Stimulated activated memory B cell treated with anti-CD40 and anti-IgM and Interleukin-4, amounts not matched to agents 10 μg/mL and 1 μg/mL and 100 μg/mL, for 72 hours (primary cell): ENCODE measurements at regions not wholly inside any gene's neighbourhood (a gene's known extent, or its start where the extent isn't known, plus 50 kb on each side); places are given as distances from the start of the nearest gene placed in this dataset.

Source experiments
- ATAC-seq: fragments of 150-1000 bp; cut with Tn5 transposase; 2 replicates; pipeline ENCODE4 v1.10.0; 2021
- H3K27ac Mint-ChIP-seq: one replicate; pipeline ENCODE4 v1.8.0; 2022; ENCODE audit warnings: mild to moderate bottlenecking, mixed read lengths
- H3K27me3 Mint-ChIP-seq: one replicate; pipeline ENCODE4 v1.8.0; 2022; ENCODE audit warnings: mixed read lengths
- H3K36me3 Mint-ChIP-seq: one replicate; pipeline ENCODE4 v1.8.0; 2022; ENCODE audit warnings: mixed read lengths
- H3K4me1 Mint-ChIP-seq: one replicate; pipeline ENCODE4 v1.8.0; 2022; ENCODE audit warnings: mixed read lengths
- H3K4me3 Mint-ChIP-seq: one replicate; pipeline ENCODE4 v1.8.0; 2022; ENCODE audit warnings: mild to moderate bottlenecking, moderate library complexity, mixed read lengths
- H3K9me3 Mint-ChIP-seq: one replicate; pipeline ENCODE4 v1.8.0; 2022; ENCODE audit warnings: mixed read lengths

DNA sequence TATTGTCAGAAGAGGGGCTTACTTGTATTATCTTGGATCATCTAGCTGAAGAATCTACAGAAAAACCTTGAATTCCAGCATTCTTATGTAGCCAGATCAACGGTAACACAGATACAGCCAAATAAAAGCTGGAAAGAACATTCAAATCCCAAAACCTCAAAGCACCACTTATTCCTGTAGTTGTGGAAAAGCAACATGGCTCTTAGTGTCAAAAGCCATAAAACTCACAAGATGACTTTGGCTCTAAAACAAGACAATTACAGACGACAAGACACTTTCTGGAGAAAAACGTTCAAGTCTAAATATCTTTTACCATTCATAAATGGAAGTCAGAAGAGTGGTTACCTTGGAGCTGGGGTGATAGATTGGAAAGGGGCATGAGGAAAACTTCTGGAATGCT, 173.0 kb downstream of the HERPUD2 start:
- no peak overlapping the region for H3K27ac Mint-ChIP-seq
- no peaks in the 10 kb centered on the region for H3K36me3 Mint-ChIP-seq
- no peak for ATAC-seq
- H3K27me3 Mint-ChIP-seq: peaks cover 33% of the 10 kb centered on the region
- H3K4me3 Mint-ChIP-seq: no peak overlapping the region
- H3K4me1 Mint-ChIP-seq: peaks cover 8% of the 10 kb centered on the region
- no peaks in the 10 kb centered on the region for H3K9me3 Mint-ChIP-seq

DNA sequence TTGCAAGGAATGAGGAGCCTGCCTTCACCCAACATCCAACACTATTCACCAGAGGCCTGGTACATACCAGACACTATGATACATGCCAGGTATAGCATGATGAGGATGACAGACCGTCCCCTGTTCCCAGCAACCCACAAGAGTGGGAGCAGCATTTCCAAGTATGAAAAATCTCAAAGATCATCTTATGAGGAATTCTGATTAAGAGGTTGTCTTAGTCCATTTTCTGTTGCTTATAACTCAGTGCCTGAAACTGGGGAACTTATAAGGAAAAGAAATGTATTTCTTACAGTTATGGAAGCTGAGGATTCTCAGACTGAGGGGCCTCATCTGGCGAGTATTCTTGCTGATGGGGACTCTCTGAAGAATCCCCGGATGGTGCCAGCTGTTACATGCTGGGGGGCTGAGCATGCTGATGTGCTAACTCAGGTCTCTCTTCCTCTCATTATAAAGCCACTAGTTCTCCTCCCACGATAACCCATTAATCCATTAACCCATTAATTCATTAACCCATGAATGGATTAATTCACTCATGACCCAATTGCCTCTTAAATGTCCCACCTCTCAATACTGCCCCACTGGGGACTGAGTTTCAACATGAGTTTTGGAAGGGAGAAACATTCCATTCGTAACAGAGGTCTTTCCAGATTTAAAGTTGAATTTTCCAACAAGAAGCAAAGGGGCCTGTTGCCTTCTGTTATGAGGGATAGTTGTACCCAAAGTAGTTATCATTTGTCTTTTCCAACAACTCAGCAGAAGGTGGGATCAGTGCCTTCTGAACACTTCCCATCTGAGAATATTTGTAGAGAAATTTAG, 173.9 kb downstream of the HERPUD2 start:
- ATAC-seq: no peak
- Mint-ChIP-seq H3K36me3 (no peaks in the 10 kb centered on the region), H3K4me1 (peaks cover 8% of the 10 kb centered on the region), H3K9me3 (no peaks in the 10 kb centered on the region), H3K27me3 (peaks cover 25% of the 10 kb centered on the region), H3K27ac (no peak overlapping the region), H3K4me3 (no peak overlapping the region)

DNA sequence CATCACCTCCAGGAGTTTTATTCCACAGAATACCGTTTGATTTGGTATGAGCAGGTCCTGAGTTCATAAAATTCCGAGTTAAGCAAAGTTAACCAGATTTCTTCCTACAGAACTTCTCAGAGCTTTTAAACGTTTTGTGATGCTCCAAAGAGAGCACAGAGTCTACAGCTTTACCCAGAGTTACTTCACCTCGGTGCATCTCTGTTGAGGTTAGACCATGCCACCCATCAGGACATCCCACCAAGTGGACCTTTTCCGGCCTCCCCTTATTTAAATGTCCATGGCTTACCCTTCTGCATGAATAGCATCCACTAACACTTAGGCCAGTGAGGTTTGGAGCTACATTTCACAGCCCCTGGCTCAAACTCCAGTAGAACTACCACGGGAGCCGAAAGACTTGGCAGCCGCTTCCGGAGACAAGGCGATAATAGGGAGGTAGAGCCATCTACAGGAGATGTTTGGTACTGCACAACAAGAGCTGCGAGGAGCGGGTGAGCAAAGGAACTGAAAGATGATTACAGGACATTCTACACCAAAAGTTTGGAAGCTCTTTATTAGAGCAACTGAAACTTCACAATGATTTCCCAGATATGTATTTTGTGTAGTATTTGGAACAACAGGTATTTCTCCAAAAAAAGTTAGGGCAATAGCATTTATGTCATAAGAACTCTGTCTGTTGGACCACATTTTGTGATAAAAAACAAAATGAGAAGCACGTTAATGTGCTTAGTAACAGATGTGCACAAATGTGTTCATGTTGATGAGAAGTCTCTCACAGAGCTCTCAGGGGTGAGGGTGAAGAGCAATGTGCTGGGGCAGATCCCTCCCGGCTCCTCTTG, 174.7 kb downstream of the HERPUD2 start:
- Mint-ChIP-seq H3K27ac (no peak overlapping the region), H3K4me3 (no peak overlapping the region), H3K27me3 (peaks cover 25% of the 10 kb centered on the region), H3K9me3 (no peaks in the 10 kb centered on the region), H3K4me1 (peaks cover 8% of the 10 kb centered on the region), H3K36me3 (no peaks in the 10 kb centered on the region)
- no peak for ATAC-seq

DNA sequence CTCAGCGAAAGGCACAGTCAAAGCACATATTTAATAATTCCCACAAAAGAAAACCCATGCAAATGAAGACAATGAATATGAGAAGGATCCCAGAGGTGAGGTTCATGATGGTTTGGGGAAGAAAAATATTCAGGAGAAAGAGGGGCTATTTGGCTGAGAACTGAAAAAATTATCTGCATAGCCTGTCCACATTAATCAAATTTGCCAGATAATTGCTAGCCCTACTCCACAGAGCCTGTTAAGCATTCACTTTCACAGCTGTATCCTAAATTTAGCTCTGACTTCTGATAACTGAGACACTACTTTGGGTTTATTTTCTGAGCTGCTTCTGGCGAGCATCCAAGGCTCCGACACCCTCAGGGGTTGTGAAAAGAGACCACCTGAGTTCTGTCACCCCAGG, 176.2 kb downstream of the HERPUD2 start:
- ATAC-seq: no peak
- Mint-ChIP-seq H3K36me3 (no peaks in the 10 kb centered on the region), H3K9me3 (no peaks in the 10 kb centered on the region), H3K27ac (no peak overlapping the region), H3K4me1 (peaks cover 8% of the 10 kb centered on the region), H3K27me3 (peaks cover 18% of the 10 kb centered on the region), H3K4me3 (no peak overlapping the region)

DNA sequence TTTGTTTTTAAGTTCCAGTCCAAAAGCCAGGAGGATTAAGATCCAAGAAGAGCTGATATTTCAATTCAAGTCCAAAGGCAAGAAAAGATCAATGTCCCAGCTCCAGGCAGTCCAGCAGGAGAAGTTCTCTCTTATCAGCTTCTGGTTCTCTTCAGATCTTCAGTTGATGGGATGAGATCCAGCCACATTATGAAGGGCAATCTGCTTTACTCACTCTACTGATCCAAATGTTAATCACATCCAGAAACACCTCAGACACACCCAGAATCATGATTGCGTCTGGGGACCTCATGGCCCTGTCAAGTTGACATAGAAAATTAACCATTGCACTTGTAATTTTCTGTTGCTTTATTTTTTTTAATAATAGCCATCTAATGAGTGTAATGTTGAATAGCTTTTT, 178.4 kb downstream of the HERPUD2 start:
- Mint-ChIP-seq H3K27me3 (peaks cover 9% of the 10 kb centered on the region), H3K36me3 (no peaks in the 10 kb centered on the region), H3K4me1 (peaks cover 8% of the 10 kb centered on the region), H3K27ac (no peak overlapping the region), H3K4me3 (no peak overlapping the region), H3K9me3 (no peaks in the 10 kb centered on the region)
- no peak for ATAC-seq

DNA sequence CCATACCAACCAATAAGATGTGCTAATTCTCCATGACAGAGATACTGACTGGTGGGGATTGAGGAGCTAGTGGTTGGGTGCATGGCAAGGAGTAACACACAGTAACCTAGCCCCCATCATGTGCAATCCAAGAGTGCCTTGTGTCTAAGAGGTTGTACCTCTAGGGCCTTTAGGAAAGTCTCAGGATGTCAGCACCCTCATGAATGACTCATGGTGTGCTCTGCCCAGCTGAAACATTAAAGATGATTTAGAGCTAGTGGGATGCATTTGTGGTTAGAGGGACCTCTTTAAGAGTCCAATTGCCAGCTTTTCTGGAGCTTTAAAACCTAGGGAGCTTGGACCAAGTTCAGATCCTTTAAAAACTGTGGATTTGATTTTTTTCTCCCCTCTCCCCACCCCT, 181.1 kb downstream of the HERPUD2 start:
- H3K4me3 Mint-ChIP-seq: no peak overlapping the region
- no peaks in the 10 kb centered on the region for H3K9me3 Mint-ChIP-seq
- peaks cover 16% of the 10 kb centered on the region for H3K27me3 Mint-ChIP-seq
- no peaks in the 10 kb centered on the region for H3K4me1 Mint-ChIP-seq
- H3K27ac Mint-ChIP-seq: no peak overlapping the region
- H3K36me3 Mint-ChIP-seq: no peaks in the 10 kb centered on the region
- ATAC-seq: no peak

DNA sequence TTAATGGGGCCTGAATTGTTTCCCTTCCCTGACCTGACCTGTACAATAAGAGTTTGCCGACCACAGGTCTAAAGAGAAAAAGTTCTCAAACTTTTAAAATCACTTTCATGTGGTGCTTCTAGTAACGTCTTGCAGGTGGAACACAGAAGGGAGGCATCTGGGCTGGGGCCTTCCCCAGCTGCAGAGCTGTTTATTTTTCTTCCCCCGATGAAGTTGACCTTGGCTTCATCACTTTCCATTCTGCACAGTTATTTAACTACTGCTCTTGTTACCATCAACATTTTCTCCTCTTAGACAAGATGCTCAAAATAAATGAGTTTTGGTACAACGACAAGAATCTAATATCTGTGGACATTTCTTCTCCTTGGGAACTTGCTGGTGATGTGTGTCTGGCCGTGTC, 181.7 kb downstream of the HERPUD2 start:
- Mint-ChIP-seq H3K27ac (no peak overlapping the region), H3K9me3 (no peaks in the 10 kb centered on the region), H3K4me3 (no peak overlapping the region), H3K27me3 (peaks cover 16% of the 10 kb centered on the region), H3K36me3 (no peaks in the 10 kb centered on the region), H3K4me1 (no peaks in the 10 kb centered on the region)
- ATAC-seq: no peak

DNA sequence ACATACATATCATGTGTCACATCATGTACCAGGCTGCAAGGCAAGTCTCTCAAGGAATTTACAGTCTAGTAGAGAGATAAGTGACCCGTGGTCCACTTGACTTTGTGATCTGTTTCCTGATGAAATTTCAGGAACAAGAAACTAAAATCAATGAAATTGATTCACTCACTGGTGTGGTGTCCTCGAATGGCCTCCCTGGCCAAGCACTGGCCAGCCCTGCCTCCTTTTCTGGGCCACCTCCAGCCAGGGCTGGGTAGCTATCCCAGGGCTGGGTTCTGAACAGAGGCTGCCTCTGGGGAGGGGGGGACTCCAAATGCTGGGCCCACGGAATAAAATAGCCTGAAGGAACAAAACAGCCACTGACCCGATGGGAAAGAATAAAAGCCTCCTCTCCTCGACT, 182.2 kb downstream of the HERPUD2 start:
- Mint-ChIP-seq H3K4me3 (no peak overlapping the region), H3K36me3 (no peaks in the 10 kb centered on the region), H3K4me1 (no peaks in the 10 kb centered on the region), H3K27ac (no peak overlapping the region), H3K9me3 (no peaks in the 10 kb centered on the region), H3K27me3 (peaks cover 16% of the 10 kb centered on the region)
- no peak for ATAC-seq

DNA sequence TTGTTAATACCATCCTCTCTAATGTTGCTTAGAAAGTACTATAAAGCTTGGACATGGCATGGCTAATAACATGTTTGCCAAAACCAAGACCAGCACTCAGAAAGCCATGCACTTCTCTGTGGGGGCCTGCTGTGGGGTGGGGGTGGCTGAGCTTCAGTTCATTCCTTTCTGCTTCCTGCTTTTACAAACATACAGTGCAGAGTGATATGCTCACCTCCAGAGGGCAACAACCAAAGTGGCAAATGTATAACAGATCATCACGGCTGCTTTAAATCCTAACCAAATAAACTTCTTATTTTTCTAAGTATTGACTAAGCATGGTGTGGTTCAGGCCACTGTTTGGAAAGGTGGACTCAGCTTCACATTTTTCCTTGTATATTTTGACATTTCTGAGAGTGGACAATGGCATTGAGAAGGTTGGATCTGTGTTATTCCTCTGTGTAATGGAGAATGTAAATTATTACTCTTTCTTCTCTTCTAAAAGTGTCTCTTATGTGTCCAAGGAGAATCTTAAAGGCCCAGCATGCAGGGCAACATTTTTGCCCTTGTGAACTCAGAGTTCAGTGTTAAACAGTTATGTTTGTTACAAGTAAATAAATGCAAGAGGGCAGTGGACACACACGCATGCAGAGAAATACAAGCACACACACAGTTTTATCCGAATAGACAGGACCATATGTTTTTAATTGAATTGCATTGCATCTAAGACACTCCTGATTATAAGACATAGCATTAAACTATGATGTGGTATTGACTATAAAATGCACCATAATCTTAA, 186.1 kb downstream of the HERPUD2 start:
- ATAC-seq: no peak

DNA sequence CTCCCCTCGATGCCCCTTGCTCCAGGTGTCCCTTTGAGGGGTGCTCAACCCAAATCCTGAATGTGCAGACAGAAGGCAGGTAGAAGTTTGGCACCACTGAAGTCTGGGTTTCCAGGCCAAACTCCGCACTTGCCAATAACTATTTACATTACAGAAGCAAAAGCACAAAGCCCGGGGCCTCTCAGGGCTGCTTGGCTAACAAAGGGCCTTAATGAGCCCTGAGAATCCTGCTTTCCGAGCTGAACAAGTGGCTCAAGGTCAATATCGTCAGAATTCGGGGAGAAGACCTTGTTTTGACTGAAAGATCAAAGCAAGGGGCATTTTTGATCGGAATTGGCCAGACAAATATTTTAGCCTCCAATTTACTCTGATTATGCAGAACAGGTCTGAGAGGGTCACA, 189.9 kb downstream of the HERPUD2 start:
- peaks cover 2% of the 10 kb centered on the region for H3K27me3 Mint-ChIP-seq
- H3K9me3 Mint-ChIP-seq: no peaks in the 10 kb centered on the region
- ATAC-seq: no peak
- no peak overlapping the region for H3K4me3 Mint-ChIP-seq
- no peaks in the 10 kb centered on the region for H3K36me3 Mint-ChIP-seq
- H3K27ac Mint-ChIP-seq: no peak overlapping the region
- no peaks in the 10 kb centered on the region for H3K4me1 Mint-ChIP-seq

More for the DNA sequence above, 186.1 kb downstream of the HERPUD2 start:
- no peaks in the 10 kb centered on the region for H3K36me3 Mint-ChIP-seq
- H3K9me3 Mint-ChIP-seq: no peaks in the 10 kb centered on the region
- H3K4me1 Mint-ChIP-seq: no peaks in the 10 kb centered on the region
- H3K27me3 Mint-ChIP-seq: peaks cover 16% of the 10 kb centered on the region
- H3K27ac Mint-ChIP-seq: no peak overlapping the region
- H3K4me3 Mint-ChIP-seq: no peak overlapping the region

DNA sequence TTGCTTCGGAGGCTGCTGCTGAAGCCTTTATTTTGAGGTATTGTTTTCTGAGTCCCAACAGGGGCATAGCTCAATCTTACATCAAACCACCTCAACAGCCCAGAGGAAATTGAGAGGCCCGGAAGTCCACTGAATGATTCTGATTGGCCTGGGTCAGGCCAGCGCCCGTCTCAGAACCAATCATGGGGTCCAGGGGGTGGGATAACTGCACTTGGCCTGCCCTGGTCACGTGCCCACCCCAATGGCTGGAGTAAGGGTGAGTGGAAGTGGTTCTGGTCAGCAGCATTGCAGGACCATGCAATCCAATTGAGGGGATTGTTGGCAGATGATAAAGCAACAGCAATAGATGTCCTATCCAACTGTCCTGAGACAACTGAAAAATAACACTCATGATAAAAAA, 190.6 kb downstream of the HERPUD2 start:
- Mint-ChIP-seq H3K27ac (no peak overlapping the region), H3K36me3 (no peaks in the 10 kb centered on the region), H3K4me1 (no peaks in the 10 kb centered on the region), H3K4me3 (no peak overlapping the region), H3K27me3 (peaks cover 3% of the 10 kb centered on the region), H3K9me3 (no peaks in the 10 kb centered on the region)
- ATAC-seq: no peak

DNA sequence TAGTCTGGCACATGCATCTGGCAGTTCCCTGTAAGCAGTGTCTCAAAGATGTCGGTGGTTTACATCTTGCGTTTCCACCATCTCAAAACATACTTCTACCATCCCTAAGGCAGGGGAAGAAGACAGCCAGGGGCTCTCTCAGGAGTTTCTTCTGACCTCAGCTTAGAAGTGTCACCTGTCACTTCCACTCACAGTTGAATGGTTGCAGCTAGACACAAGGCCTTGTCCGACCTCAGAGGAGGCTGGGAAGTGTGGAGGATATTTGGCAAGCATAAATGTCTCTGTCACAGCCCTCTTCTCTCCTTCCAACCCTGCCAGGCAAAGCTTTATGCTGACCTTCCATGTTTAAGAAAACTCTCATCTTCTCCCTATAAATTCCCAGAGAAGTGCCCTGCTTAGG, 193.3 kb downstream of the HERPUD2 start:
- ATAC-seq: no peak
- H3K4me1 Mint-ChIP-seq: peaks cover 5% of the 10 kb centered on the region
- no peak overlapping the region for H3K27ac Mint-ChIP-seq
- H3K9me3 Mint-ChIP-seq: peaks cover 5% of the 10 kb centered on the region
- H3K4me3 Mint-ChIP-seq: no peak overlapping the region
- H3K36me3 Mint-ChIP-seq: no peaks in the 10 kb centered on the region
- H3K27me3 Mint-ChIP-seq: peaks cover 30% of the 10 kb centered on the region

DNA sequence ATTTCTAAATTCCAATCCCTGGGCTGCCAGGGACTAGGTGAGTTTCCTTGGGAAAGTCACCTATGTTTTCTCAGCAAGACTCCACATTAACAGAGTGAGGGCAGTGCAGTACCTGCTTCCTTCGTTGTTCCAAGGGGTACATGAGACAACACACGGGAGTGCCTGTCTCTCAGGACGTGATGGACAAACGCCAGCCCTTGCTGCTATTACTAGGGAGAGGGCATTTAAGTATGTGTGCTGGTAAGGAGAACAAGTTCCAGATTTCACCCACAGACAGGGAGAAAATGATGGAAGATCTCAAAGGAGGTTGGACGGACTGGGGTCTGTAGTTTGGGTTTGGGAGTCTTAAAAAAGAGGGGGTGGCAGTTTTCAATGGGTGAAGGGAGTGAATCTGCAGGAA, 195.7 kb downstream of the HERPUD2 start:
- H3K27me3 Mint-ChIP-seq: peaks cover 35% of the 10 kb centered on the region
- H3K4me1 Mint-ChIP-seq: peaks cover 5% of the 10 kb centered on the region
- no peak overlapping the region for H3K27ac Mint-ChIP-seq
- H3K4me3 Mint-ChIP-seq: no peak overlapping the region
- peaks cover 5% of the 10 kb centered on the region for H3K9me3 Mint-ChIP-seq
- H3K36me3 Mint-ChIP-seq: no peaks in the 10 kb centered on the region
- no peak for ATAC-seq

DNA sequence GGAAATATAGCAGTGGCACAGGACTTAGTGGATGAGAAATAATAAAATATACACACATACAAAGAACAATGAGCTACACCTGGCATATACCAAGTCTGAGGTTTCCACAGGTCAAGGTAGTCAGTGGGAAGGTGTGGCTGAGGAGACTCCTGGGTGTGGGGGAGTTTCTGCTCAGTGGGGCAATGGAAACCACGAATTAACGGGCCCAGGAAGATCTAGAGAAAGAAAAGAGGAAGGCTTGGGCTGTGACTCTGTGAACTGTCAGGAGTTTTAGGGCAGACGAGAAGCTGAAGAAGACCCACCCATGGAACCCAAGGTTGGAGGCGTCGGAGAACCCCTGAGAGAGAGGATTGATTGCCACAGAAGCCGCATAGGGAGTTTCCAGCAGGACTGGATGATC, 196.5 kb downstream of the HERPUD2 start:
- Mint-ChIP-seq H3K36me3 (no peaks in the 10 kb centered on the region), H3K27ac (no peak overlapping the region), H3K4me1 (peaks cover 5% of the 10 kb centered on the region), H3K9me3 (peaks cover 5% of the 10 kb centered on the region), H3K4me3 (no peak overlapping the region), H3K27me3 (peaks cover 35% of the 10 kb centered on the region)
- ATAC-seq: no peak

DNA sequence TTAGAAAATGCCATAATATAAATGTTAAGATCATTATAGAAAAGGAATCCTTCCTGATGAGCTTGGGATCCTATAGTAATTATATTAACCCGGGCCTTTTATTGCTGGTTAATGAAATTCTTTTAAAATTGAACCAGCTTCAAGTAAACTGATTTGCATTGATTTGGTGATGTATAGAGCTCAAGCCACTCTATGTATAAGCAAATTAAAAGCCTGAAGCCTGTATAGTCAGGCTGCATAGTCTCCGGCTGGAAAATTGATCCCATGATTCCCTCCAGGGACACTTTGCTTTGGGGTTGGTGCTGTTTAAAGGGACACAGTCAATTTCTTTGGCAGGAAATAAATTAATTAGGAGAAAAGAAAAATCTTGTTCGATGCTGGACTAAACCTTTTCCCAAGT, 199.1 kb downstream of the HERPUD2 start:
- H3K27me3 Mint-ChIP-seq: peaks cover 35% of the 10 kb centered on the region
- peaks cover 5% of the 10 kb centered on the region for H3K9me3 Mint-ChIP-seq
- H3K4me1 Mint-ChIP-seq: peaks cover 5% of the 10 kb centered on the region
- ATAC-seq: no peak
- no peak overlapping the region for H3K4me3 Mint-ChIP-seq
- H3K27ac Mint-ChIP-seq: no peak overlapping the region
- H3K36me3 Mint-ChIP-seq: no peaks in the 10 kb centered on the region
